ENCODE measurements at regions not wholly inside any gene's neighbourhood (a gene's known extent, or its start where the extent isn't known, plus 50 kb on each side); places are given as distances from the start of the nearest gene placed in this dataset.

DNA sequence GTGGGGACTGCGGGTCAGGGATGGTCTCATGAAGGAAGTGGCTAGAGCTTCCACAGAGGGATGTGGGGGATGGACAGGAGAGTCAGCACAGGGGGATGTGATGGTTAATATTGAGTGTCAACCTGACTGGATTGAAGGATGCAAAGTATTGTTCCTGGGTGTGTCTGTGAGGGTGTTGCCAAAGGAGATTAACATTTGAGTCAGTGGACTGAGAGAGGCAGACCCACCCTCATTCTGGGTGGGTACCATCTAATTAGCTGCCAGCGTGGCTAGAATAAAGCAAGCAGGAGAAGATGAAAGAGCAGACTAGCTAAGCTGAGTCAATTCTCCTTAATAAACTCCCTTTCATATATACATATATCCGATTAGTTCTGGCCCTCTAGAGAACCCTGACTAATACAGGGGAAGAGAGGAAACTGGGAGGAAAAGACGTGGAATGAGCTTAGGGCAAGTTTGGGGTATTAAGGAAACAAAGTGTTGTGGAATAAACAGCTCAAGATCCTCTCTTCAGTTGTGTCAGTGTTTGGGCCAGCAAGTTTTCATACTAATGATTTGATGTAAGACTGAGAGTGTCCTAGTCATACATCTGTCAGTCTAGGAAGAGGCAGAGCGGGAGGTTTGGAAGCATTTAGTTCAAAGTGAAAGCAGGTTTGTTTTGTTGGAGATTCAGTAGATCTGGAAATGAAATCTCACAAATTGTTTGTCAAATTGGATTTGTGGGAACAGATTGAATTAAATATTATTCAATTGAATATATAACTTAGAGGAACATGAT is 135.2 kb upstream of the NT5C1B start:
- intact Hi-C loops (cut with DNase I) = no loop called here
- H3K27me3 ChIP-seq = no peaks in the 10 kb centered on the region
- DNase-seq (ENCODE audit: low spot score in 2 of 2) = no peak
- H3K27ac ChIP-seq = no peak overlapping the region
- H3K4me1 ChIP-seq = peaks cover 0 to 6% of the 10 kb centered on the region in 2 donors
- H3K36me3 ChIP-seq = no peaks in the 10 kb centered on the region
- no peak overlapping the region for H3K4me3 ChIP-seq
- TF ChIP-seq, protein P1, sequence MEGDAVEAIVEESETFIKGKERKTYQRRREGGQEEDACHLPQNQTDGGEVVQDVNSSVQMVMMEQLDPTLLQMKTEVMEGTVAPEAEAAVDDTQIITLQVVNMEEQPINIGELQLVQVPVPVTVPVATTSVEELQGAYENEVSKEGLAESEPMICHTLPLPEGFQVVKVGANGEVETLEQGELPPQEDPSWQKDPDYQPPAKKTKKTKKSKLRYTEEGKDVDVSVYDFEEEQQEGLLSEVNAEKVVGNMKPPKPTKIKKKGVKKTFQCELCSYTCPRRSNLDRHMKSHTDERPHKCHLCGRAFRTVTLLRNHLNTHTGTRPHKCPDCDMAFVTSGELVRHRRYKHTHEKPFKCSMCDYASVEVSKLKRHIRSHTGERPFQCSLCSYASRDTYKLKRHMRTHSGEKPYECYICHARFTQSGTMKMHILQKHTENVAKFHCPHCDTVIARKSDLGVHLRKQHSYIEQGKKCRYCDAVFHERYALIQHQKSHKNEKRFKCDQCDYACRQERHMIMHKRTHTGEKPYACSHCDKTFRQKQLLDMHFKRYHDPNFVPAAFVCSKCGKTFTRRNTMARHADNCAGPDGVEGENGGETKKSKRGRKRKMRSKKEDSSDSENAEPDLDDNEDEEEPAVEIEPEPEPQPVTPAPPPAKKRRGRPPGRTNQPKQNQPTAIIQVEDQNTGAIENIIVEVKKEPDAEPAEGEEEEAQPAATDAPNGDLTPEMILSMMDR (IDR thresholded peaks at IDR 0.05) = no peak
- no peaks in the 10 kb centered on the region for H3K9me3 ChIP-seq

DNA sequence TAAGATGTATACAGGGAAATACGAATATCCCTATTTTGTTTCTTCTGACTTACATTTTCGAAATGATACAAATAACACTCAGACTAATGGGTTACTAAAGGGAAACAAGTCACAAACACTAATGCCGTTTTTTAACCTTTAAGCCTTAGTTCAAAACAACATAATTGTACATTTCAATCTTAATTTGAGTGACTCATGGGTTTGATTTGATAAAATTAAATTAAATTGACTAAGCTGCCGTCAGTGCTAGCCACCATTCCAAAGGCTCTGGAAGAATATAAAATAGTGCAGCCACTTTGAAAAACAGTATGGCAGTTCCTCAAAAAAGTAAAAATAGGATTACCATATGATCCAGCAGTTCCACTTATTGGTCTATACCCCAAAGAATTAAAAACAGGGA is 133.8 kb upstream of the NT5C1B start:
- Histone ChIP-seq H3K4me1 (peaks cover 0 to 6% of the 10 kb centered on the region in 2 donors), H3K9me3 (no peaks in the 10 kb centered on the region), H3K27me3 (no peaks in the 10 kb centered on the region), H3K4me3 (no peak overlapping the region), H3K27ac (no peak overlapping the region), H3K36me3 (no peaks in the 10 kb centered on the region)
- TF ChIP-seq, protein P1 (IDR thresholded peaks at IDR 0.05) = no peak
- intact Hi-C loops (cut with DNase I) = no loop called here
- no peak for DNase-seq (ENCODE audit: low spot score in 2 of 2)

DNA sequence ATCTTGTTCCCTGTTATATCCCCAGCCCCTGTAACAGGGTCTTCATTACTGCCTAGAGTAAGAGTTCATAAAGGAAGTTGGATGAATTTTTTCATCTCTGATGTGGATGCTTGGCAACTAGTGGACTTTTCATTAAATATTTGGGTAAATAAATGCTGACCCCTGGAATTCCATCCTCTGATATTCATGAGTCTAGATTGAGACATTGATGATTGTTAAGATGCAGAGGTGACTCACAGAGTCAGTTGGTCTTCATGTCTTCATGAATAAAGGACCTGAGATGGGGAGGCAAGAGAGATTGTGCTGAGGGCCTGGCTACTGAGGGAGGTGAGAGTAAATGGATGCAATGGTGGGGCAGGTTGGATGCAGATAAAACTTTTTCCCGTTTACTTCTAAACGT is 132.7 kb upstream of the NT5C1B start:
- Histone ChIP-seq H3K36me3 (no peaks in the 10 kb centered on the region), H3K4me1 (peaks cover 0 to 6% of the 10 kb centered on the region in 2 donors), H3K4me3 (no peak overlapping the region), H3K27ac (peak overlapping the region; percentile 39 to 66), H3K9me3 (no peaks in the 10 kb centered on the region), H3K27me3 (no peaks in the 10 kb centered on the region)
- no peak for DNase-seq (ENCODE audit: low spot score in 2 of 2)
- intact Hi-C loops (cut with DNase I) = no loop called here
- TF ChIP-seq, protein P1 (IDR thresholded peaks at IDR 0.05) = no peak

DNA sequence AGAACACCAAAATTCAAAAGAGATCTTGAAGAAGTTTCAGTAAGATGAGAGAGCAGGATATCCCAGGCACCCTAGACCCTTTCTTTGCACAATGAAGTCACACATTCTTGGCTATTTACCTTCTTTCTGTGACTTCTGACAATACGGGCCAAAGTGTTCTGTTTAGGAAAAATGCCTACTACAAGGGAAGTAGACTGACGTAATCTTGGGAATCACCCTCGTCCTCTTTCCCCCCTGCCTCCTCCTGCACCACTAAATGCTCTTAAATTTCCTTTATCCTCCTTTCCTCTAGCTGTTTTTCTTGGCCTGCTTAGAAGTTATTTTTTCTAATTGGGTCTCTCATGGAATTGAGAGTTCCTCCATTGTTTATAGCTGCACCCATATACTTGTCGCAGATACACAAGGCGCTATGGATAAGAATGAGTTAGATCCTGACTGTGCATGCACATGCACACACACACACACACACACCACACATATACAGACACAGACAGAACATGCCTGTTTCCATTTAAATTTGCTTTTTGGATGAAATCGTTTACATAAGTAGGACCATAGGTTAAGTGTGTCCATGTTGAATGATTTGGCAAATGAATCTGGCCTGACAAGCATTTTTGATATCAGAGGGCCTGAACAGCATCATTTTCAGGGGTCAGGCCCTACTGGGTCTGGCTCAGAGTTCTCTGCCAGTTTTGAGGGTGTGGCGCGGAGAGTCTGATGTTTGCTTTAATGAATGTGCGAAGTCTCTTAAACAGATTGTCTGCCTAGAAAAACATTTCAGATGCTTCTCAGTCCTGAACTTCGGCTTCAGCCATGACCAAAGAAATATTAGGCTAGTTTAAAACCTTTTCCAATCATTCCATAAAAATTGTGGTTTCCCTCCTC is 131.9 kb upstream of the NT5C1B start:
- no peak for DNase-seq (ENCODE audit: low spot score in 2 of 2)
- peaks cover 0 to 6% of the 10 kb centered on the region in 2 donors for H3K4me1 ChIP-seq
- H3K9me3 ChIP-seq = no peaks in the 10 kb centered on the region
- intact Hi-C loops (cut with DNase I) = no loop called here
- H3K4me3 ChIP-seq = no peak overlapping the region
- H3K36me3 ChIP-seq = no peaks in the 10 kb centered on the region
- TF ChIP-seq, protein P1 (IDR thresholded peaks at IDR 0.05) = no peak
- no peaks in the 10 kb centered on the region for H3K27me3 ChIP-seq
- peak overlapping the region; percentile 42 to 66 for H3K27ac ChIP-seq

DNA sequence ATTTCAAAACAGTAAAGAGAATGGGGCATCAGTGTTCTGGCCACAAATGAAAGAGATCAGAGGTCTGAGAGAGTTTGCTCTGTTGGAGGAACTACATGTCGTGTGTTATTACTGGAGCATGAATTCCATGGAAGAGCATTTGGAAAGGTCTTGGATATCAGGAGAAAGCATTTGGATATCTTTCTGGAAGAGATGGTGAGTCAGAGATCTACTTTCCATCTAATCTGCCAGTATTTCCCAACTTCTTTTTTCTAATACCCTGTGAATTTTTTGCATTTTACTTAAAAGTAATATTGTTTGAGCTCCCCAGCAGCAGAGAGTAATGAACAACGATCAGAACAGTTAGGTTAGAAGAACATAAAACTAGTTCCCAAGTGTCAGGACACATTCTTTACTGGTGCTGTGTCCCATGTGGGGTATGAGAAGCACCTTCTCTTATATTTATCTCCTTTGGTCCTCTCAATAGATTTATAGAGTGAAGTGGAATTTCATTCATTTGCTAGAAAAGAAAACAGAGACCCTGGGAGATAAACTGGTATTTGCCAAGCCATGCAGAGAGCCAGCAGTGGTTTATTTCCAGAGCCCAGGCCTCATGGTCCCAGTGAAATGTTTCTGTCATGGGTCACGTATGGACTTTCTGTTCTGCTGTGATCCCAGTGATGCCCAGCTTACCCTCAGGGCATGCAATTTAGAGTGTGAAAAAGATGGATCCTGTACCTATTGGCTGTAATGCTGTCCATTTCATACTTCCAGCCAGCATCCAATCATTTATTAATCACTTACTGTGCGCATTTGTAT is 130.8 kb upstream of the NT5C1B start:
- Histone ChIP-seq H3K27ac (peak overlapping the region; percentile 46 to 66), H3K27me3 (no peaks in the 10 kb centered on the region)
- intact Hi-C loops (cut with DNase I) = no loop called here

More for the DNA sequence above, 130.8 kb upstream of the NT5C1B start:
- Histone ChIP-seq H3K4me1 (peaks cover 0 to 6% of the 10 kb centered on the region in 2 donors), H3K4me3 (no peak overlapping the region), H3K36me3 (no peaks in the 10 kb centered on the region), H3K9me3 (no peaks in the 10 kb centered on the region)
- TF ChIP-seq, protein P1 (IDR thresholded peaks at IDR 0.05) = no peak
- no peak for DNase-seq (ENCODE audit: low spot score in 2 of 2)
